A673 (cell line): ENCODE measurements at regions not wholly inside any gene's neighbourhood (a gene's known extent, or its start where the extent isn't known, plus 50 kb on each side); places are given as distances from the start of the nearest gene placed in this dataset.
"Not testable (repeated sequence)": the region's sequence is repeated elsewhere in the genome, so short reads cannot be mapped to it uniquely, and the experiment has no call there.

Experiments
- BruUV-seq: library from RNA; stranded (reverse); fragments of 400-500 nt; replicated peaks from 2 replicates; lab custom pipeline; 2021; lab: Mats Ljungman, UMichigan
- CTCF ChIA-PET: fragments of 300-600 bp; sonication (Branson Sonifier 250); formaldehyde crosslinking; loops from one replicate; lab custom pipeline; 2022; ENCODE audit warnings: antibody characterized with exemption; lab: Charles Lee
- POLR2A ChIA-PET: fragments of 300-600 bp; sonication (Branson Sonifier 250); formaldehyde crosslinking; loops from one replicate; lab custom pipeline; 2022; ENCODE audit warnings: antibody characterized with exemption; ENCODE audit not compliant: low non-redundant PET; lab: Charles Lee
- DNase-seq: peaks from one replicate; pipeline ENCODE4 v3.0.0-alpha.2; 2015; ENCODE audit warnings: low spot score
- H3K27ac ChIP-seq: fragments of 200-600 bp; sonication (generic); 2 replicates; pipeline ENCODE4 v1.5.1; 2016; ENCODE audit warnings: mixed run types, low read depth, mild to moderate bottlenecking, mixed read lengths, antibody characterized with exemption, low read length; ENCODE audit not compliant: poor library complexity, severe bottlenecking
- H3K27me3 ChIP-seq: fragments of 200-600 bp; sonication (generic); replicated peaks from 2 replicates; pipeline ENCODE4 v1.6.1; 2017; ENCODE audit warnings: mixed run types, low read depth, mild to moderate bottlenecking, mixed read lengths, antibody characterized with exemption, low read length; ENCODE audit not compliant: insufficient read depth, poor library complexity
- H3K36me3 ChIP-seq: fragments of 200-600 bp; sonication (generic); 2 replicates; pipeline ENCODE4 v1.6.1; 2016; ENCODE audit warnings: mixed run types, mild to moderate bottlenecking, mixed read lengths, antibody characterized with exemption, low read length; ENCODE audit not compliant: insufficient read depth, poor library complexity, severe bottlenecking
- H3K4me1 ChIP-seq: fragments of 200-600 bp; sonication (generic); 2 replicates; pipeline ENCODE4 v1.6.1; 2017; ENCODE audit warnings: mixed run types, mild to moderate bottlenecking, mixed read lengths, antibody characterized with exemption, low read length; ENCODE audit not compliant: insufficient read depth, poor library complexity, severe bottlenecking
- H3K4me3 ChIP-seq: fragments of 200-600 bp; sonication (generic); 2 replicates; pipeline ENCODE4 v1.5.1; 2016; ENCODE audit warnings: low read depth, mixed run types, mild to moderate bottlenecking, mixed read lengths, low read length; ENCODE audit not compliant: poor library complexity, severe bottlenecking
- H3K9me3 ChIP-seq: fragments of 200-600 bp; sonication (generic); 2 replicates; pipeline ENCODE4 v1.6.1; 2016; ENCODE audit warnings: mixed run types, low read depth, mild to moderate bottlenecking, mixed read lengths, antibody characterized with exemption, low read length; ENCODE audit not compliant: poor library complexity, severe bottlenecking
- EZH2 ChIP-seq: fragments of 200-600 bp; sonication (generic); IDR thresholded peaks from 2 replicates; pipeline ENCODE4 v1.6.1; 2017; ENCODE audit warnings: borderline replicate concordance, low read depth, mild to moderate bottlenecking, mixed read lengths, antibody characterized with exemption, low read length; ENCODE audit not compliant: poor library complexity, severe bottlenecking
- intact Hi-C: fragments of 100-400 bp; cut with micrococcal nuclease; formaldehyde crosslinking; loops from one replicate; pipeline ENCODE4 v1.10.0; 2022; ENCODE audit not compliant: unreplicated experiment
- TF ChIP-seq, protein P1 (sequence below): fragments of 300-800, 200-600 bp; sonication (generic); conservative IDR thresholded peaks from 2 replicates; pipeline ENCODE4 v1.5.1; 2017; ENCODE audit warnings: low read depth, mild to moderate bottlenecking, antibody characterized with exemption, low read length, moderate library complexity, mixed read lengths

- Histone ChIP-seq H3K27me3 (no peaks in the 10 kb centered on the region), H3K9me3 (no peaks in the 10 kb centered on the region), H3K4me3 (no peak overlapping the region), H3K36me3 (no peaks in the 10 kb centered on the region), H3K4me1 (no peaks in the 10 kb centered on the region), H3K27ac (no peak overlapping the region)
- no peak for DNase-seq
- TF ChIP-seq, protein P1, sequence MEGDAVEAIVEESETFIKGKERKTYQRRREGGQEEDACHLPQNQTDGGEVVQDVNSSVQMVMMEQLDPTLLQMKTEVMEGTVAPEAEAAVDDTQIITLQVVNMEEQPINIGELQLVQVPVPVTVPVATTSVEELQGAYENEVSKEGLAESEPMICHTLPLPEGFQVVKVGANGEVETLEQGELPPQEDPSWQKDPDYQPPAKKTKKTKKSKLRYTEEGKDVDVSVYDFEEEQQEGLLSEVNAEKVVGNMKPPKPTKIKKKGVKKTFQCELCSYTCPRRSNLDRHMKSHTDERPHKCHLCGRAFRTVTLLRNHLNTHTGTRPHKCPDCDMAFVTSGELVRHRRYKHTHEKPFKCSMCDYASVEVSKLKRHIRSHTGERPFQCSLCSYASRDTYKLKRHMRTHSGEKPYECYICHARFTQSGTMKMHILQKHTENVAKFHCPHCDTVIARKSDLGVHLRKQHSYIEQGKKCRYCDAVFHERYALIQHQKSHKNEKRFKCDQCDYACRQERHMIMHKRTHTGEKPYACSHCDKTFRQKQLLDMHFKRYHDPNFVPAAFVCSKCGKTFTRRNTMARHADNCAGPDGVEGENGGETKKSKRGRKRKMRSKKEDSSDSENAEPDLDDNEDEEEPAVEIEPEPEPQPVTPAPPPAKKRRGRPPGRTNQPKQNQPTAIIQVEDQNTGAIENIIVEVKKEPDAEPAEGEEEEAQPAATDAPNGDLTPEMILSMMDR = no peak
- no peak for TF ChIP-seq EZH2
- ChIA-PET CTCF (no interaction called here), POLR2A (no interaction called here)
- intact Hi-C loops = no loop called here
- BruUV-seq = no TSS peak
Measured at GRCh38 chr4:10225096-10225495, 108.5 kb upstream of the WDR1 start.

DNA sequence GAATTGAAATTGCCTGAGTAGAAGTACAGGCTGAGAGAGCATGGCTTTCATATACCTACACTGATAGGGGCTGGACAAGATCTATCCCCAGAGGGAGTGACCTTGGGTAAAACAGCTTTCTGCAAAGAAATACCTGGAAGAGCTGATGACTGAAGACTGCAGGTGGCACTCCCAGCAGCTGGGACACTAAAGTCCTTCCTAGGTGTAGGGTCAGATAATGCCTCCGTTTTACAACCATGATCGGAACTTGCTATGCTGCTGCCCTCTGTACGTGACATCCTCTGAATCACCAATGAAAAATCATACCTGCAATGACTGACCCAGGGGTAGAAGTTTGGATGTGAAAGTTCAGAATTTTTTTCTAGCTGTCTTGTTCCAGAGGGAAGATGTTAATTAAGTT lies 107.2 kb upstream of the WDR1 start:
- no peaks in the 10 kb centered on the region for H3K9me3 ChIP-seq
- no peak overlapping the region for H3K27ac ChIP-seq
- H3K4me3 ChIP-seq = no peak overlapping the region
- intact Hi-C loops = no loop called here
- CTCF ChIA-PET = no interaction called here
- no peak for DNase-seq
- TF ChIP-seq EZH2 = no peak
- TF ChIP-seq, protein P1 = no peak
- H3K4me1 ChIP-seq = no peaks in the 10 kb centered on the region
- no TSS peak for BruUV-seq
- H3K36me3 ChIP-seq = no peaks in the 10 kb centered on the region
- H3K27me3 ChIP-seq = no peaks in the 10 kb centered on the region
- POLR2A ChIA-PET = no interaction called here

GRCh38 chr4:10213481-10213880 lies 96.9 kb upstream of the WDR1 start:
- H3K4me1 ChIP-seq, H3K27me3 ChIP-seq, CTCF ChIA-PET, H3K9me3 ChIP-seq, H3K36me3 ChIP-seq, POLR2A ChIA-PET, H3K27ac ChIP-seq, BruUV-seq, DNase-seq, intact Hi-C loops, H3K4me3 ChIP-seq: not testable (repeated sequence)

- POLR2A ChIA-PET = no interaction called here
- no peaks in the 10 kb centered on the region for H3K4me1 ChIP-seq
- H3K36me3 ChIP-seq = no peaks in the 10 kb centered on the region
- no peaks in the 10 kb centered on the region for H3K9me3 ChIP-seq
- no peak overlapping the region for H3K4me3 ChIP-seq
- BruUV-seq = no TSS peak
- DNase-seq = no peak
- H3K27ac ChIP-seq = no peak overlapping the region
- intact Hi-C loops = no loop called here
- no peaks in the 10 kb centered on the region for H3K27me3 ChIP-seq
- TF ChIP-seq EZH2 = no peak
- TF ChIP-seq, protein P1 = no peak
- CTCF ChIA-PET = no interaction called here
Measured at GRCh38 chr4:10212901-10213300, 96.3 kb upstream of the WDR1 start.
